PFSK-1 (cell line): ENCODE measurements at regions not wholly inside any gene's neighbourhood (a gene's known extent, or its start where the extent isn't known, plus 50 kb on each side); places are given as distances from the start of the nearest gene placed in this dataset.

ENCODE experiments used
- POLR2AphosphoS5 ChIP-seq: IDR thresholded peaks from 2 replicates; pipeline ENCODE4 v1.6.1; 2012; ENCODE audit warnings: low read depth, mild to moderate bottlenecking, control low read depth, low read length, moderate library complexity
- TAF1 ChIP-seq: IDR thresholded peaks from 2 replicates; pipeline ENCODE4 v1.6.1; 2012; ENCODE audit warnings: low read length, control low read depth, borderline replicate concordance; ENCODE audit not compliant: insufficient read depth

- TF ChIP-seq TAF1 (no peak), POLR2AphosphoS5 (no peak)
Observed at GRCh38 chr14:27715561-27715960, 1051.0 kb upstream of the FOXG1 start.
